Panc1 (cell line): ENCODE measurements at regions not wholly inside any gene's neighbourhood (a gene's known extent, or its start where the extent isn't known, plus 50 kb on each side); places are given as distances from the start of the nearest gene placed in this dataset.
A peak's percentile ranks its signal among the peaks of the same experiment; 100 is the strongest.

Source experiments
- ATAC-seq: fragments of 200-7000 bp; cut with Tn5 transposase; 2 replicates; pipeline ENCODE4 v1.9.1; 2020; ENCODE audit warnings: mild to moderate bottlenecking, moderate library complexity
- BruUV-seq: library from RNA; stranded (reverse); fragments of 400-500 nt; replicated peaks from 2 replicates; lab custom pipeline; 2021; lab: Mats Ljungman, UMichigan
- CTCF ChIA-PET: fragments of 300-600 bp; sonication (Branson Sonifier 250); formaldehyde crosslinking; loops from one replicate; lab custom pipeline; 2022; ENCODE audit warnings: antibody characterized with exemption; lab: Charles Lee
- POLR2A ChIA-PET: fragments of 300-600 bp; sonication (Branson Sonifier 250); formaldehyde crosslinking; loops from one replicate; lab custom pipeline; 2022; ENCODE audit warnings: antibody characterized with exemption; lab: Charles Lee
- DNase-seq: peaks from one replicate; pipeline ENCODE4 v3.0.0-alpha.2; 2010; ENCODE audit warnings: low read depth, low spot score
- H3K27ac ChIP-seq: 2 replicates; pipeline ENCODE4 v1.5.1; 2011; ENCODE audit warnings: mild to moderate bottlenecking, low read length, inconsistent platforms
- H3K27me3 ChIP-seq: fragments of 200-500 bp; sonication (Bioruptor generic); 2 replicates; pipeline ENCODE4 v1.6.0; 2014; ENCODE audit warnings: low read length, inconsistent platforms; ENCODE audit not compliant: control insufficient read depth, insufficient read depth
- H3K36me3 ChIP-seq: fragments of 200-500 bp; sonication (Bioruptor generic); 2 replicates; pipeline ENCODE4 v1.5.1; 2014; ENCODE audit warnings: inconsistent platforms, mild to moderate bottlenecking, low read length, moderate library complexity; ENCODE audit not compliant: control insufficient read depth, insufficient read depth
- H3K4me1 ChIP-seq: 2 replicates; pipeline ENCODE4 v1.5.1; 2011; ENCODE audit warnings: inconsistent platforms, mild to moderate bottlenecking, low read length, moderate library complexity; ENCODE audit not compliant: control insufficient read depth, insufficient read depth
- H3K4me3 ChIP-seq, 2 experiments: 2 replicates each; pipeline ENCODE4 v1.5.1; 2011 to 2012; ENCODE audit warnings: low read depth in 2 of 2, low read length in 2 of 2, mild to moderate bottlenecking in 2 of 2, inconsistent platforms in 1 of 2, moderate library complexity in 1 of 2
- H3K9me3 ChIP-seq: fragments of 200-500 bp; sonication (Bioruptor generic); 2 replicates; pipeline ENCODE4 v1.5.1; 2014; ENCODE audit warnings: low read depth, mild to moderate bottlenecking, inconsistent platforms, low read length, moderate library complexity; ENCODE audit not compliant: control insufficient read depth, insufficient read depth
- POLR2AphosphoS5 ChIP-seq: IDR thresholded peaks from 2 replicates; pipeline ENCODE4 v1.6.1; 2012; ENCODE audit warnings: mild to moderate bottlenecking, low read depth, low read length, moderate library complexity
- SIN3A ChIP-seq: IDR thresholded peaks from 2 replicates; pipeline ENCODE4 v1.6.1; 2012; ENCODE audit warnings: low read depth, mild to moderate bottlenecking, low read length, moderate library complexity, borderline replicate concordance; ENCODE audit not compliant: insufficient read depth
- TCF7L2 ChIP-seq: IDR thresholded peaks from 2 replicates; pipeline ENCODE4 v1.6.1; 2011; ENCODE audit warnings: mild to moderate bottlenecking, low read depth, low read length, inconsistent platforms
- in situ Hi-C: cut with HindIII; loops from 2 replicates; pipeline ENCODE4 v1.10.0; 2016; ENCODE audit warnings: low sequenced_read_pairs, low pct_unique_long_range_greater_than_20kb
- intact Hi-C: fragments of 100-400 bp; cut with micrococcal nuclease; formaldehyde crosslinking; loops from one replicate; pipeline ENCODE4 v1.10.0; 2022; ENCODE audit not compliant: unreplicated experiment
- TF ChIP-seq, protein P1 (sequence below), 2 experiments: IDR thresholded peaks; 2 replicates each; pipeline ENCODE4 v1.6.1; 2011 to 2012; ENCODE audit warnings: low read depth in 2 of 2, control low read depth in 1 of 2, low read length in 1 of 2, mild to moderate bottlenecking in 1 of 2, moderate library complexity in 1 of 2; ENCODE audit not compliant: insufficient read depth in 1 of 2
- TF ChIP-seq, protein P2 (sequence below): fragments of 450-650 bp; IDR thresholded peaks from 2 replicates; pipeline ENCODE4 v1.5.1; 2017; ENCODE audit warnings: mild to moderate bottlenecking

DNA sequence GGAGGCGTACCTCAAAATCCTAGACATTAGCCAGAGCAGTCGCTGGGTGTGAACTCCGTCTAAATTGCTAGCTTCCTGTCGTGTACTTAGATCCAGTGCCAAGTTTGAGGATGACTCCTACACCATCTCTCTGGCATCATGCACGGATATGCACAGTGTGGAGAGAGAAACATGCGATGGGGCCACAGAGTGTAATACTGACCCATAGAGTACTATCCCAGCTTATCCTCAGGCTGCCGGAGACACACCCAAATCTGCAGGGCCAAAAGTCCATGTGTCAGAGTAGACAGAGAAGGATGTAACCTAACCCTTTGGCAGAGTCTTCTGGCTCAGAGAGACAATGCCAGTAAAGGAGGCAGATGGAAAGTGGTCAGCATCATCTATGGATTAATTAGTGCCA, 84.2 kb downstream of the ARL4C start:
- Histone ChIP-seq H3K27me3 (no peaks in the 10 kb centered on the region), H3K27ac (peak overlapping the region; percentile 44; the same call in 1 of the 2 replicates), H3K36me3 (no peaks in the 10 kb centered on the region), H3K4me1 (no peaks in the 10 kb centered on the region), H3K4me3 (no peak overlapping the region), H3K9me3 (no peaks in the 10 kb centered on the region)
- ATAC-seq (no peak), DNase-seq (no peak)
- ChIA-PET POLR2A (no interaction called here), CTCF (no interaction called here)
- no TSS peak for BruUV-seq
- intact Hi-C loops = no loop called here
- in situ Hi-C loops = no loop called here
- TF ChIP-seq, protein P1, sequence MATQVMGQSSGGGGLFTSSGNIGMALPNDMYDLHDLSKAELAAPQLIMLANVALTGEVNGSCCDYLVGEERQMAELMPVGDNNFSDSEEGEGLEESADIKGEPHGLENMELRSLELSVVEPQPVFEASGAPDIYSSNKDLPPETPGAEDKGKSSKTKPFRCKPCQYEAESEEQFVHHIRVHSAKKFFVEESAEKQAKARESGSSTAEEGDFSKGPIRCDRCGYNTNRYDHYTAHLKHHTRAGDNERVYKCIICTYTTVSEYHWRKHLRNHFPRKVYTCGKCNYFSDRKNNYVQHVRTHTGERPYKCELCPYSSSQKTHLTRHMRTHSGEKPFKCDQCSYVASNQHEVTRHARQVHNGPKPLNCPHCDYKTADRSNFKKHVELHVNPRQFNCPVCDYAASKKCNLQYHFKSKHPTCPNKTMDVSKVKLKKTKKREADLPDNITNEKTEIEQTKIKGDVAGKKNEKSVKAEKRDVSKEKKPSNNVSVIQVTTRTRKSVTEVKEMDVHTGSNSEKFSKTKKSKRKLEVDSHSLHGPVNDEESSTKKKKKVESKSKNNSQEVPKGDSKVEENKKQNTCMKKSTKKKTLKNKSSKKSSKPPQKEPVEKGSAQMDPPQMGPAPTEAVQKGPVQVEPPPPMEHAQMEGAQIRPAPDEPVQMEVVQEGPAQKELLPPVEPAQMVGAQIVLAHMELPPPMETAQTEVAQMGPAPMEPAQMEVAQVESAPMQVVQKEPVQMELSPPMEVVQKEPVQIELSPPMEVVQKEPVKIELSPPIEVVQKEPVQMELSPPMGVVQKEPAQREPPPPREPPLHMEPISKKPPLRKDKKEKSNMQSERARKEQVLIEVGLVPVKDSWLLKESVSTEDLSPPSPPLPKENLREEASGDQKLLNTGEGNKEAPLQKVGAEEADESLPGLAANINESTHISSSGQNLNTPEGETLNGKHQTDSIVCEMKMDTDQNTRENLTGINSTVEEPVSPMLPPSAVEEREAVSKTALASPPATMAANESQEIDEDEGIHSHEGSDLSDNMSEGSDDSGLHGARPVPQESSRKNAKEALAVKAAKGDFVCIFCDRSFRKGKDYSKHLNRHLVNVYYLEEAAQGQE (IDR thresholded peaks at IDR 0.05; ENCODE audit: insufficient read depth in 1 of 2, low read depth in 2 of 2, low read length in 1 of 2) = no peak
- TF ChIP-seq, protein P2, sequence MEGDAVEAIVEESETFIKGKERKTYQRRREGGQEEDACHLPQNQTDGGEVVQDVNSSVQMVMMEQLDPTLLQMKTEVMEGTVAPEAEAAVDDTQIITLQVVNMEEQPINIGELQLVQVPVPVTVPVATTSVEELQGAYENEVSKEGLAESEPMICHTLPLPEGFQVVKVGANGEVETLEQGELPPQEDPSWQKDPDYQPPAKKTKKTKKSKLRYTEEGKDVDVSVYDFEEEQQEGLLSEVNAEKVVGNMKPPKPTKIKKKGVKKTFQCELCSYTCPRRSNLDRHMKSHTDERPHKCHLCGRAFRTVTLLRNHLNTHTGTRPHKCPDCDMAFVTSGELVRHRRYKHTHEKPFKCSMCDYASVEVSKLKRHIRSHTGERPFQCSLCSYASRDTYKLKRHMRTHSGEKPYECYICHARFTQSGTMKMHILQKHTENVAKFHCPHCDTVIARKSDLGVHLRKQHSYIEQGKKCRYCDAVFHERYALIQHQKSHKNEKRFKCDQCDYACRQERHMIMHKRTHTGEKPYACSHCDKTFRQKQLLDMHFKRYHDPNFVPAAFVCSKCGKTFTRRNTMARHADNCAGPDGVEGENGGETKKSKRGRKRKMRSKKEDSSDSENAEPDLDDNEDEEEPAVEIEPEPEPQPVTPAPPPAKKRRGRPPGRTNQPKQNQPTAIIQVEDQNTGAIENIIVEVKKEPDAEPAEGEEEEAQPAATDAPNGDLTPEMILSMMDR = no peak
- TF ChIP-seq SIN3A (no peak), TCF7L2 (no peak), POLR2AphosphoS5 (no peak)

DNA sequence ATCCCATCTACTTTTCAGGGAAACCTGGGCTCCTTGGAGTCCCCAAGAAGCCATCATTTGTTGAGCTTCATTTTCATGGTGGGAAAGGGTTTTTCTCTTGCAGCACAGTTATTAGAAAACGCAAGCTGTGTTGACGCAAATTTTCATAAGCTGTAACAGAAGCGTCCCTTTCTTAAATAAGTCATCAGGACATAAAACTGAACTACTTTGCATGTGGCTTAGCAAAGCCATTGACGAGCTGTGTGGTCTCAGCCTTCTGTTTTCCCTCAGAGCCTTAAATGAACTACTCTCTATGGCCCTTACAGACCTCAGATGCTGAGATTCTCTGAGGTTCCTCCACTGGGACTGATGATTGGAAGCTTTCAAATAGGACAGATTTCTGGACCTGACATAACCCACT, 85.1 kb downstream of the ARL4C start:
- POLR2A ChIA-PET = no interaction called here

More for the DNA sequence above, 85.1 kb downstream of the ARL4C start:
- no peaks in the 10 kb centered on the region for H3K9me3 ChIP-seq
- no peak overlapping the region for H3K4me3 ChIP-seq
- peak overlapping the region; percentile 44; the same call in 1 of the 2 replicates for H3K27ac ChIP-seq
- intact Hi-C loops (no loop called here), in situ Hi-C loops (no loop called here)
- H3K36me3 ChIP-seq = no peaks in the 10 kb centered on the region
- DNase-seq = no peak
- BruUV-seq = no TSS peak
- TF ChIP-seq TCF7L2 (no peak), SIN3A (no peak), POLR2AphosphoS5 (no peak)
- TF ChIP-seq, protein P2 = no peak
- TF ChIP-seq, protein P1 (IDR thresholded peaks at IDR 0.05; ENCODE audit: insufficient read depth in 1 of 2, low read depth in 2 of 2, low read length in 1 of 2) = no peak
- no peak for ATAC-seq
- no peaks in the 10 kb centered on the region for H3K4me1 ChIP-seq
- no peaks in the 10 kb centered on the region for H3K27me3 ChIP-seq
- CTCF ChIA-PET = no interaction called here
